GM10266 (cell line): ENCODE measurements at regions not wholly inside any gene's neighbourhood (a gene's known extent, or its start where the extent isn't known, plus 50 kb on each side); places are given as distances from the start of the nearest gene placed in this dataset.
"Not testable (repeated sequence)": the region's sequence is repeated elsewhere in the genome, so short reads cannot be mapped to it uniquely, and the experiment has no call there.

Source experiments
- DNase-seq: peaks from one replicate; pipeline ENCODE4 v3.0.0; 2012; ENCODE audit errors: extremely low spot score
- TF ChIP-seq, protein P1 (sequence below): IDR thresholded peaks from 2 replicates; pipeline ENCODE4 v1.5.1; 2012; ENCODE audit warnings: mild to moderate bottlenecking, low read depth; ENCODE audit not compliant: control insufficient read depth, insufficient read depth; ENCODE audit errors: missing control alignments

DNA sequence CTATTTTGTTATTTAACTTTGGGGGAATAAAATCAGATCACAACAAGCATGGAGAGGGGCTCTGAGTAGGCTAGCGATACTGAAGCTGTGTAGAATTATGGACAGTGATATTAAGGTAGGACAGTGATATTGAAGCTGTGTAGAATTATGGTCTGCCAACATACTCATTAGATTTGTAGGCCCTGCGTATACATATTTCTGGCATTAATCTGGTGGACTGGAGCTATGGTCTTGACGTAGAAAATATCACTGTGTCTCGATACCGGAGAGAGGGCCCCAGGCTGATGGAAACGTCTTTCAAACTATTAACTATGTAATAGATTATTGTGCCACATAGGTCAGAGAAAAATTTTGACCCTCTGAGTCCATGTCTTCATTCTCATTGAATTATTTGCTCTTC lies 511.4 kb downstream of the ADCYAP1 start:
- TF ChIP-seq, protein P1, sequence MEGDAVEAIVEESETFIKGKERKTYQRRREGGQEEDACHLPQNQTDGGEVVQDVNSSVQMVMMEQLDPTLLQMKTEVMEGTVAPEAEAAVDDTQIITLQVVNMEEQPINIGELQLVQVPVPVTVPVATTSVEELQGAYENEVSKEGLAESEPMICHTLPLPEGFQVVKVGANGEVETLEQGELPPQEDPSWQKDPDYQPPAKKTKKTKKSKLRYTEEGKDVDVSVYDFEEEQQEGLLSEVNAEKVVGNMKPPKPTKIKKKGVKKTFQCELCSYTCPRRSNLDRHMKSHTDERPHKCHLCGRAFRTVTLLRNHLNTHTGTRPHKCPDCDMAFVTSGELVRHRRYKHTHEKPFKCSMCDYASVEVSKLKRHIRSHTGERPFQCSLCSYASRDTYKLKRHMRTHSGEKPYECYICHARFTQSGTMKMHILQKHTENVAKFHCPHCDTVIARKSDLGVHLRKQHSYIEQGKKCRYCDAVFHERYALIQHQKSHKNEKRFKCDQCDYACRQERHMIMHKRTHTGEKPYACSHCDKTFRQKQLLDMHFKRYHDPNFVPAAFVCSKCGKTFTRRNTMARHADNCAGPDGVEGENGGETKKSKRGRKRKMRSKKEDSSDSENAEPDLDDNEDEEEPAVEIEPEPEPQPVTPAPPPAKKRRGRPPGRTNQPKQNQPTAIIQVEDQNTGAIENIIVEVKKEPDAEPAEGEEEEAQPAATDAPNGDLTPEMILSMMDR, result no peak
- DNase-seq, result no peak

DNA sequence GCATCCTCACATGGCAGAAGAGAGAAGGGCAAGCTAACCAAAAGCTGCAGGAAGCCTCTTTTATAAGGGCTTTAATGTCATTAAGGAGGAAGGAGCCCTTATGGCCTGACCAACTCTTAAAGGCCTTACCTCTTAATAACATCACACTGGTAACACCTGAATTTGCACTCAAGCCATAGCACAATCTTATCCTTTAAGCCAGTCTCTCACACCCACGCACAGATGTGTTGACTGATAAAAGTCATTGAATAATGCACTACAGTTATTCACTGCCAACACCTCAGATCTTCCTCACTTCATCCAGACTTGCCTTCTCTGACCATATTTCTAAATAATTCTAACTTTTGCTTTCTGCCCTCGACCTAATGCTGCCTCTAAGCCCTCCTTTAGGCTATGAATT lies 516.8 kb downstream of the ADCYAP1 start:
- TF ChIP-seq, protein P1, result no peak
- DNase-seq, result no peak

DNA sequence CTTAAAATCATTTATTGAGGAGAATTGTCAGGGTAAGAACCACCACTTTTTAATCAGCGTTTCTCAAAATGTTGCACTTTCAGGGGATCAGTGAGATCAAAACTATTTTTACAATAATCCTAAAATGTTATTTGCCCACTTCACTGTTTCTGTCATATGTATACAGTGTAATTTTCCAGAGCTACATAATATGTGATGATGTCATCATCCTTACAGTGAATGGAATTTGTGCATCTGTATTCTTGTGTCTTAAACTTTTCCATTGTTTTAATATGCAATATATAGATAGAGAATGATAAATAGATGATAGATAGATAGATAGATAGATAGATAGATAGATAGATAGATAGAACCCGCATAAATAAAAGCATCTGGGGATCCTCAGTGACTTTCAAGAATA lies 518.0 kb downstream of the ADCYAP1 start:
- no peak for DNase-seq
- TF ChIP-seq, protein P1, result no peak

DNA sequence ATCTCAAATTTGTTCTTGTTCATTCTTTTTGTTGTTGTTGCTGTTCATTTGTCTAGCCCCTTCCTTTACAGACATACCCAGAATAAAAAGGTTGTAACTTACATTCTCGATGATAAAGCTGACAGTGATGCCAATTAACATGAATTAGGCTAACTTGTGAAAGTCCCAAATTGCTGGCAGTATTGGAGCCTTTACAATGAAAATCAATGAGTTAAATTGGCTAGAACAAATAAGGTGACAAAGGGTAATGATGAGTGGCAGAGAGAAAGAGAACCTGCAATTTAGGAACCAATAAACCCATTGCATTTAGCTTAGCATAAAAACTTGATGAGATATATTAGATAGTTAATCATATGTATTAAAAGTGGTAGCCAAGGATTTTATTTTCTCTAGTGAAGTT lies 521.0 kb downstream of the ADCYAP1 start:
- no peak for DNase-seq
- TF ChIP-seq, protein P1, result no peak

DNA sequence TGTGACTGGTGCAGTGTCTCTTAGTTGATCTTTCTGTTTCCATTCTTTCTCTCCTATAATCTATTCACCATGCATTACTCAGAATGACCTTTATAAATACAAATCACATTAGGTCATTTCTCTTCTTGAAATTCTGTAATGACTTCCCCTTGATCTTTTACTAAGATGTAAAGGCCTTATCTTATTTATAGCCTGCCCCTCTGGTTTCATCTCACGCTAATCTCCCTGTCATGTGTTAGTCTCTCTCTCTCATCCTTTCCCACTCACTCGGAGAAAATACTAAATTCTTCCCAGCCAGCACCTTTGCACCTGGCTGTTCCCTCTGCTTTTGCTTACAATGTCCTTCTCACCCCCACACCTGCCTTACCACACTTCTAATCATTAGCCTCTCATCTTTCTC lies 530.8 kb downstream of the ADCYAP1 start:
- DNase-seq, result no peak
- TF ChIP-seq, protein P1, result no peak

DNA sequence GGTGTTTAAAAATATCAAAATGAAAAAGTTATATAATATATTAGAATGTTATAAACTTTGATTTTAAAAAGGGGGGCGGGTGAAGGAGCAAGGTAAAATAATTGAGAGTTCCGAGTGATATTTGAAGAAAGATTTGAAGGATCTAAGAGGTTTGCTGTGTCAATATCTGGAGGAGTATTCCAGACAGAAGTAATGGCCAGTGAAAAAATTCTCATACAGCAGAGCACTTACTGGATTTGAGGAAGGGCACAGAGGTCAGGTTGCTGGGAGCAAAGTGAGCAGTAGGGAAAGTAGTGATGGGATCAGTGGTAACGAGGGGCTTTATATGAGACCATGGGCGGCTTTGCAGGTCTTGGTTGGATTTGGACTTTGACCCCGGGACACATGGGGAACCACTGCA lies 531.5 kb downstream of the ADCYAP1 start:
- no peak for DNase-seq
- TF ChIP-seq, protein P1, result no peak

DNA sequence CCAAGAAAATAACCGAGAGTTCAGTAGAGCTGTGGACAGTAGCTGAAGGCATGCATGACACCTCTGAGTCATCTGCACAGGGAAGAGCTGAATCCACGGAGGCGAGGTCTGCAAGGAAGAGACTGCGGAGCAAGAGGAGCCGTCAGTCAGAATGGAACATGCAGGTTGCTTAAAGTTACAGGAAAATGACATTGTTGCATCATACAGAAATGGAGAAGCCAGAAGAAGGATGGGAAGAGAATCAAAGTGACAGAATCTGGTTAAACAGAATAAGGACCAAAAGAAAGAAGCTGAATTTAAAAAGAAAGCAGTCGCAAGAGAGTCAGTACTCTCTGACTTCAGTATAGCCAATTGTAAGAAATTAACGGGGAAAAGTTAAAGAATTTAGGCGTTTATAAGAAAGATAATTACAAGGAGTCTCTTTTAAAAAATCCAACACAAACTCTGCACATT lies 533.8 kb downstream of the ADCYAP1 start:
- DNase-seq, result no peak
- TF ChIP-seq, protein P1, result no peak

DNA sequence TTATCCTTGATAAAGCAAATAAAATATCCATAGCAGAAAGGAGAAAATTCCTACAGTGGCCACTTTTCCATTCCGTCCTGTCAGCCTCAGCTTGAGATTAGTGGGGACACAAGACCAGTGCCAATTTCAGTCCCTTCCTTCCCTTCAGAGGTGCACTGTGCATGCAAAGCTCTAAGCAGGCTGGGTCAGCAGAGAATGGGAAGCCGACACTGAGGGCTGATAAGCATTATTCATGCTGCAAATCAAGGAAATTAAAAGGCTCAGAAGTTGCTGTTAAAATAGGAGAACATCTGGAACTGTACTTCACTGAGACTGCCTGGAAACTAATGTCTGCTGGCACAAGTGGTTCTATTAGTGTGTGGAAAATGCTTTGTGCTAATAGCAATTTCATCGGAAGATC lies 534.3 kb downstream of the ADCYAP1 start:
- TF ChIP-seq, protein P1, result no peak
- DNase-seq, result no peak

DNA sequence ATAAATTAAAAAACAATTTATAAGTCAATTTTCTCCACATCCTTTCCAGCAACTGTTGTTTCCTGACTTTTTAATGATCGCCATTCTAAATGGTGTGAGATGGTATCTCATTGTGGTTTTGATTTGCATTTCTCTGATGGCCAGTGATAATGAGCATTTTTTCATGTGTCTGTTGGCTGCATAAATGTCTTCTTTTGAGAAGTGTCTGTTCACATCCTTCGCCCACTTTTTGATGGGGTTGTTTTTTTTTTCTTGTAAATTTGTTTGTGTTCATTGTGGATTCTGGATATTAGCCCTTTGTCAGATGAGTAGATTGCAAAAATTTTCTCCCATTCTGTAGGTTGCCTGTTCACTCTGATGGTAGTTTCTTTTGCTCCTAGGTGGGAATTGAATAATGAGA lies 539.4 kb downstream of the ADCYAP1 start:
- DNase-seq, result not testable (repeated sequence)
